ENCODE measurements at regions not wholly inside any gene's neighbourhood (a gene's known extent, or its start where the extent isn't known, plus 50 kb on each side); places are given as distances from the start of the nearest gene placed in this dataset.

- no peaks in the 10 kb centered on the region for H3K9me3 ChIP-seq
- no peaks in the 10 kb centered on the region for H3K27me3 ChIP-seq
- no peak overlapping the region for H3K4me3 ChIP-seq
- H3K36me3 ChIP-seq = no peaks in the 10 kb centered on the region
- no peak overlapping the region for H3K27ac ChIP-seq
- DNase-seq = no peak
- no peaks in the 10 kb centered on the region for H3K4me1 ChIP-seq
- TF ChIP-seq, protein P1, sequence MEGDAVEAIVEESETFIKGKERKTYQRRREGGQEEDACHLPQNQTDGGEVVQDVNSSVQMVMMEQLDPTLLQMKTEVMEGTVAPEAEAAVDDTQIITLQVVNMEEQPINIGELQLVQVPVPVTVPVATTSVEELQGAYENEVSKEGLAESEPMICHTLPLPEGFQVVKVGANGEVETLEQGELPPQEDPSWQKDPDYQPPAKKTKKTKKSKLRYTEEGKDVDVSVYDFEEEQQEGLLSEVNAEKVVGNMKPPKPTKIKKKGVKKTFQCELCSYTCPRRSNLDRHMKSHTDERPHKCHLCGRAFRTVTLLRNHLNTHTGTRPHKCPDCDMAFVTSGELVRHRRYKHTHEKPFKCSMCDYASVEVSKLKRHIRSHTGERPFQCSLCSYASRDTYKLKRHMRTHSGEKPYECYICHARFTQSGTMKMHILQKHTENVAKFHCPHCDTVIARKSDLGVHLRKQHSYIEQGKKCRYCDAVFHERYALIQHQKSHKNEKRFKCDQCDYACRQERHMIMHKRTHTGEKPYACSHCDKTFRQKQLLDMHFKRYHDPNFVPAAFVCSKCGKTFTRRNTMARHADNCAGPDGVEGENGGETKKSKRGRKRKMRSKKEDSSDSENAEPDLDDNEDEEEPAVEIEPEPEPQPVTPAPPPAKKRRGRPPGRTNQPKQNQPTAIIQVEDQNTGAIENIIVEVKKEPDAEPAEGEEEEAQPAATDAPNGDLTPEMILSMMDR (IDR thresholded peaks at IDR 0.05) = no peak
- no peak for TF ChIP-seq POLR2A (IDR thresholded peaks at IDR 0.05)
These were observed 71.8 kb upstream of the EMX2 start for GRCh38 chr10:117470733-117471132.

GRCh38 chr10:117468665-117469064, 73.9 kb upstream of the EMX2 start:
- H3K9me3 ChIP-seq = no peaks in the 10 kb centered on the region
- H3K27ac ChIP-seq = no peak overlapping the region
- H3K4me3 ChIP-seq = no peak overlapping the region
- TF ChIP-seq POLR2A (IDR thresholded peaks at IDR 0.05) = no peak
- TF ChIP-seq, protein P1 (IDR thresholded peaks at IDR 0.05) = no peak
- no peak for DNase-seq
- no peaks in the 10 kb centered on the region for H3K27me3 ChIP-seq
- no peaks in the 10 kb centered on the region for H3K36me3 ChIP-seq
- no peaks in the 10 kb centered on the region for H3K4me1 ChIP-seq

DNA sequence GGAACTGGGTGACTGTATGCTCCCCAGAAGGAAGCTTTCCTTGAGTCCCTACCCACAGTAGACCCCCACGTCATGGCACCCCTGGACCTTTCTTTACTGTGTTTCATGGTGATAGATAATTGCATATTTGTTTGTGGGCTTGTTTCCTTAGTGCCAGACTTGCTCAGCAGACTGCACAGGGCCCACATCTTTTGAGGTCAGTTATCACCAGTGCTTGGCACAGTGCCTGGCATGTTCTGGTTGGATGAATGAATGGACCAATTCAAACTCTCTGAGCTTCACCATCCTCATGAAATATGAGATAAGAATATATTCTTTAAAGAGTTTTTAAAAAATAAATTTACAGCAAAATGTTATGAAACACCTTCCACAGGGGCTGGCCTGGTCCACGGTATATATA, 78.4 kb upstream of the EMX2 start:
- H3K4me1 ChIP-seq = no peaks in the 10 kb centered on the region
- H3K9me3 ChIP-seq = no peaks in the 10 kb centered on the region
- H3K27ac ChIP-seq = no peak overlapping the region
- TF ChIP-seq, protein P1 (IDR thresholded peaks at IDR 0.05) = no peak
- no peak for TF ChIP-seq POLR2A (IDR thresholded peaks at IDR 0.05)
- no peak for DNase-seq
- H3K36me3 ChIP-seq = no peaks in the 10 kb centered on the region
- no peaks in the 10 kb centered on the region for H3K27me3 ChIP-seq
- no peak overlapping the region for H3K4me3 ChIP-seq

DNA sequence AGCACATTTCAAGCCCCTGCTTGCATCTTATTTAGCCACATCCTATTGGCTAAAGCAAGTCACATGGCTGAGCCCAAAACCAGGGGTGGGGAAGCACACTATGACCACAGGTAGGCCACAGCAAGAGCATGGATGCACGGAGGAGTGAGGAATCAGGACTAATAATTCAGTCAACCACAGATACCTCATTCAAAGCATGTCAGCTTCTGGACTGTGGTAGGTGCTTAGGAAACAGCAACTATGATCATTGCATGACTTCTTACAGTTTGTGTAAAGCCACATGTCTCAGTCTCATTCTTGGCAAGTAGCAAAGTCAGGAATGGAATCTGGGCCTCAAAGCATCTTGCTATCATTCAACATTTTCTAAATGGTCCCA, 79.0 kb upstream of the EMX2 start:
- H3K4me1 ChIP-seq = no peaks in the 10 kb centered on the region
- no peak for DNase-seq
- H3K4me3 ChIP-seq = no peak overlapping the region
- no peaks in the 10 kb centered on the region for H3K27me3 ChIP-seq
- H3K27ac ChIP-seq = no peak overlapping the region
- no peak for TF ChIP-seq POLR2A (IDR thresholded peaks at IDR 0.05)
- TF ChIP-seq, protein P1 (IDR thresholded peaks at IDR 0.05) = no peak
- H3K36me3 ChIP-seq = no peaks in the 10 kb centered on the region
- no peaks in the 10 kb centered on the region for H3K9me3 ChIP-seq

- Histone ChIP-seq H3K4me3 (no peak overlapping the region), H3K4me1 (no peaks in the 10 kb centered on the region), H3K27me3 (no peaks in the 10 kb centered on the region), H3K27ac (no peak overlapping the region), H3K36me3 (no peaks in the 10 kb centered on the region), H3K9me3 (no peaks in the 10 kb centered on the region)
- no peak for DNase-seq
- TF ChIP-seq POLR2A (IDR thresholded peaks at IDR 0.05) = no peak
- TF ChIP-seq, protein P1 (IDR thresholded peaks at IDR 0.05) = no peak
These were observed 79.6 kb upstream of the EMX2 start for GRCh38 chr10:117462816-117463544.

- no peaks in the 10 kb centered on the region for H3K36me3 ChIP-seq
- no peak for DNase-seq
- no peaks in the 10 kb centered on the region for H3K4me1 ChIP-seq
These were observed 80.1 kb upstream of the EMX2 start for GRCh38 chr10:117462424-117462792.

More at GRCh38 chr10:117462424-117462792, 80.1 kb upstream of the EMX2 start:
- peak overlapping the region in 1 of 4 donors; percentile 35 for H3K27ac ChIP-seq
- no peaks in the 10 kb centered on the region for H3K27me3 ChIP-seq
- no peak for TF ChIP-seq POLR2A (IDR thresholded peaks at IDR 0.05)
- TF ChIP-seq, protein P1 (IDR thresholded peaks at IDR 0.05) = no peak
- H3K9me3 ChIP-seq = no peaks in the 10 kb centered on the region
- H3K4me3 ChIP-seq = no peak overlapping the region
